ENCODE measurements at regions not wholly inside any gene's neighbourhood (a gene's known extent, or its start where the extent isn't known, plus 50 kb on each side); places are given as distances from the start of the nearest gene placed in this dataset.
"Not testable (repeated sequence)": the region's sequence is repeated elsewhere in the genome, so short reads cannot be mapped to it uniquely, and the experiment has no call there.

DNA sequence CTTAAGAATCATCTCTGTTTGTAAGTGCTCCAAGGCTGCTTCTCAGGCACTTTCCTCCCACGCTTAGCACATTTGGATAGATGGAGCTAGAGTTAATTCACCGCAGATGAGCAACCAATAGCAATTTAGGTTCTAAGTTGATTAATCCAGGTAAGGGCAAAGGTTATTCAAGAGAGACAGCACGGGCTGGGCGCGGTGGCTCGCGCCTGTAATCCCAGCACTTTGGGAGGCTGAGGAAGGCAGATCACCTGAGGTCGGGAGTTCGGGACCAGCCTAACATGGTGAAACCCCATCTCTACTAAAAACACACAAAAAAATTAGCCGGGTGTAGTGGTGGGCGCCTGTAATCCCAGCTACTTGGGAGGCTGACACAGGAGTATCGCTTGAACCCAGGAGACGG, 54.5 kb upstream of the UNC13C start:
- H3K36me3 ChIP-seq; intact Hi-C loops (cut with DNase I); H3K27ac ChIP-seq; DNase-seq; H3K4me3 ChIP-seq; H3K27me3 ChIP-seq; H3K4me1 ChIP-seq (ENCODE audit: insufficient read depth); H3K9me3 ChIP-seq: not testable (repeated sequence)
- WGBS, 3 donors = 85 to 91% (median 89%) methylated on average over 13 of the region's 13 CpGs

DNA sequence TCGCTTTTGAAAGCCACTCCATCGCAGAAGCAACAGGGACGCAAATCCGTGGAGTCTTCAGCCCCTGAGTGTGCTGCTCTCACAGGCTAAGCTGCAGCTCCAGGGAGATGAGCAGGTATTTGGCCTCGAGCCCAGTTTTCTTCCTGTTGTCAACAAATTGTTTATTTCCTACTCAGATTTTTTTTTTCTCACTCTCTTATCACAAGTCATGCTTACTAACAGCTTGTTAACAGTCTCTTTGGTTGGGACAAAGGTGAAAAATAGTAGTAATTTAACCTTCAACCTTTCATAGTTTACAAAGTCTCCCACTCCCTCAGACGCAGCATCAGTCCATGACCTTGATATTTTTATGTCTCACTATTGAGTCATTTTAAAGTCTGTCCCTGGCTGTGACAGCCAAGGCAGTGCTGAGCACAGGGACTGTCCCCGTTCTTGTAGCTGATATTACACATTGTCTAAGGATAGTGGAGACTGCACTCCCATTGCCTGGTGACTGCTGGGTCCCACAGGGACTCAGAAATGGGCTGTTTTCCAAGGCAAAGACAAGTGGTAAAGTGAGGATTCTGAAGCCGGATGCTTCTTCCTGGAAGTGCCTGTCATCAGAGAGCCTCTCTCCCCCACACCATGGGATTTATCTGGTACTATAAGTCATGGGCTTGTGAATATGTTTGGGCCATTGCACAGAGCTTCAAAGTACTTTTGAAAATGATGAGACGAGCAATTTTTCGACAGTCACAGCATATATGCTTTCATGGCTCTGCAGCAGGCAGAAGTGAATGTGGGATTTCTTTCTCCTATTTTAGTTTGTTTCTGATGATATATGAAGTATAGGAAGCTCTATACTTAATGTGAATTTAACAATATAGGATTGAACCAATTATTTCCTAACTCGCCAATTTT, 59.8 kb upstream of the UNC13C start:
- H3K36me3 ChIP-seq = no peaks in the 10 kb centered on the region
- intact Hi-C loops (cut with DNase I) = no loop called here
- no peak overlapping the region for H3K27ac ChIP-seq
- H3K27me3 ChIP-seq = no peaks in the 10 kb centered on the region
- no peak for DNase-seq
- H3K4me3 ChIP-seq = no peak overlapping the region
- no peaks in the 10 kb centered on the region for H3K4me1 ChIP-seq (ENCODE audit: insufficient read depth)
- WGBS, 3 donors = 31 to 43% (median 35%) methylated on average over 11 of the region's 11 CpGs
- H3K9me3 ChIP-seq = no peaks in the 10 kb centered on the region
- TF ChIP-seq, protein P1, sequence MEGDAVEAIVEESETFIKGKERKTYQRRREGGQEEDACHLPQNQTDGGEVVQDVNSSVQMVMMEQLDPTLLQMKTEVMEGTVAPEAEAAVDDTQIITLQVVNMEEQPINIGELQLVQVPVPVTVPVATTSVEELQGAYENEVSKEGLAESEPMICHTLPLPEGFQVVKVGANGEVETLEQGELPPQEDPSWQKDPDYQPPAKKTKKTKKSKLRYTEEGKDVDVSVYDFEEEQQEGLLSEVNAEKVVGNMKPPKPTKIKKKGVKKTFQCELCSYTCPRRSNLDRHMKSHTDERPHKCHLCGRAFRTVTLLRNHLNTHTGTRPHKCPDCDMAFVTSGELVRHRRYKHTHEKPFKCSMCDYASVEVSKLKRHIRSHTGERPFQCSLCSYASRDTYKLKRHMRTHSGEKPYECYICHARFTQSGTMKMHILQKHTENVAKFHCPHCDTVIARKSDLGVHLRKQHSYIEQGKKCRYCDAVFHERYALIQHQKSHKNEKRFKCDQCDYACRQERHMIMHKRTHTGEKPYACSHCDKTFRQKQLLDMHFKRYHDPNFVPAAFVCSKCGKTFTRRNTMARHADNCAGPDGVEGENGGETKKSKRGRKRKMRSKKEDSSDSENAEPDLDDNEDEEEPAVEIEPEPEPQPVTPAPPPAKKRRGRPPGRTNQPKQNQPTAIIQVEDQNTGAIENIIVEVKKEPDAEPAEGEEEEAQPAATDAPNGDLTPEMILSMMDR (IDR thresholded peaks at IDR 0.05) = no peak
- TF ChIP-seq POLR2A (IDR thresholded peaks at IDR 0.05) = no peak
- TF ChIP-seq EP300 (IDR thresholded peaks at IDR 0.05) = no peak

DNA sequence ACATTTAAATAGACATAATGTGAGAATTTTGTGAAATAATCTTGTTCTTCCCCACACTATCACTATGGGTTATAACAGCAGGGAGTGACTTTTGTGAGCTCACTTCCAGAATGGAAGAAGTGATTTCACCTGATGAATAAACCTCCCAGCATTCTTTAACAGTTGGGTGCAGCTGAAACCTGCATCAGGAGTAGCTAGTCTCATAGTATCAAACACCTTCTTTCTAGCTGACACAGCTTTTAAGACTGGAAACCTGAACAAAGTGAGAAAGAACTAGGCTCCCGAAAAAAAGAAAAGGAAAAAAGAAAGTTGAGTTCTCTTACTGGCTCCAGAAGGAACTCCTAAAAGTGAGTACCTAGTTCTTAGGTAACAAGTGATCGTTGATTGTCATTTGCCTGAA, 61.1 kb upstream of the UNC13C start:
- intact Hi-C loops (cut with DNase I) = no loop called here

DNA sequence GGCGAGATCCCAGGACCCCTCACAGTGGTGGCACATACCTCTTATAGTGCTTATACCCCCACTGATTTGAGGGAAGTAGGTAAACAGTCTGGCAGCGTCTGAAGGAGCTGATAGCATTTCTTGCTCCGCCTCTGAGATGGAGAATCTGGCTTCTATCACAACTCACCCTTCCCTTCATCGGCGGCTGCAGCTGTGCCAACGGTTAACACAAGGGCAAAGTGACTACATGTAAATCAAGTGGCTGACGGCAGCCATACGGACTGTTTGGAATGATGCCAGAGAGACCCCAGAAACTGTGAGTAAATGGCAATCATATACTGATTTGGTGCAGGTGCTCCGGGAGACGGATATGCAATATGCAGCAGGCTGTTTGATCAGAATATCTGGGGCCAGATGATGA, 66.8 kb upstream of the UNC13C start:
- Histone ChIP-seq H3K4me1 (ENCODE audit: insufficient read depth) (no peaks in the 10 kb centered on the region), H3K27ac (no peak overlapping the region), H3K4me3 (no peak overlapping the region), H3K9me3 (no peaks in the 10 kb centered on the region), H3K27me3 (no peaks in the 10 kb centered on the region), H3K36me3 (no peaks in the 10 kb centered on the region)
- intact Hi-C loops (cut with DNase I) = no loop called here
- DNase-seq = no peak
- WGBS, 3 donors = 20 to 37% (median 27%) methylated on average over 10 of the region's 10 CpGs
- TF ChIP-seq EP300 (IDR thresholded peaks at IDR 0.05) (no peak), POLR2A (IDR thresholded peaks at IDR 0.05) (no peak)
- TF ChIP-seq, protein P1 (IDR thresholded peaks at IDR 0.05) = no peak

More for the DNA sequence above, 61.1 kb upstream of the UNC13C start:
- Histone ChIP-seq H3K4me1 (ENCODE audit: insufficient read depth) (no peaks in the 10 kb centered on the region), H3K27me3 (no peaks in the 10 kb centered on the region), H3K27ac (no peak overlapping the region), H3K36me3 (no peaks in the 10 kb centered on the region), H3K9me3 (no peaks in the 10 kb centered on the region), H3K4me3 (no peak overlapping the region)
- TF ChIP-seq, protein P1 (IDR thresholded peaks at IDR 0.05) = no peak
- no peak for TF ChIP-seq EP300 (IDR thresholded peaks at IDR 0.05)
- no peak for TF ChIP-seq POLR2A (IDR thresholded peaks at IDR 0.05)
- DNase-seq = no peak
- 76 to 81% (median 81%) methylated on average over 2 of the region's 2 CpGs for WGBS, 3 donors

DNA sequence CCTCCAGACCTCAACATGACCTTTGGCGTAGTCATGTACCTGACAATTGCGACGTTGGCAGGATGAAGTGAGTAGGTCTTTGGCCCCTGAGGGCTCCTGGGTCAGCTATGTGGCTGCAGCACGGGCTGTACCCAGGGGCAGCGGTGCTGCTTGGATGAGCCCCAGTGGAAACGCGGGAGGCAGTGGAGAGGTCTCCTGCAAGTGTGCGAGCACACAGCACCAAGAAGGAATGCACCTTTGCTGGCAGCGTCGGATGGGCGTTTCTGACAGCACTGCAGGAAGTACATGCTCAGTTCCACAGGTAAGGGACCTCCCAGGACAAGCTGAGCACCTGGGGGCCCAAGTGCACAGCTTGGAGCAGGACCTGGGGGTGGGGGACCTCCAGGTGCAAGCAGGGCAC, 67.4 kb upstream of the UNC13C start:
- Histone ChIP-seq H3K9me3 (no peaks in the 10 kb centered on the region), H3K4me3 (no peak overlapping the region), H3K27me3 (no peaks in the 10 kb centered on the region), H3K36me3 (no peaks in the 10 kb centered on the region), H3K4me1 (ENCODE audit: insufficient read depth) (no peaks in the 10 kb centered on the region), H3K27ac (no peak overlapping the region)
- DNase-seq = no peak
- TF ChIP-seq, protein P1 (IDR thresholded peaks at IDR 0.05) = no peak
- no peak for TF ChIP-seq EP300 (IDR thresholded peaks at IDR 0.05)
- no peak for TF ChIP-seq POLR2A (IDR thresholded peaks at IDR 0.05)
- 42 to 73% (median 47%) methylated on average over 8 to 11 of the region's 11 CpGs for WGBS, 3 donors
- intact Hi-C loops (cut with DNase I) = no loop called here
